GDM1 (cell line): ENCODE measurements at regions not wholly inside any gene's neighbourhood (a gene's known extent, or its start where the extent isn't known, plus 50 kb on each side); places are given as distances from the start of the nearest gene placed in this dataset.

Source experiments
- DNase-seq: peaks from one replicate; lab custom pipeline; 2025; lab: John Stamatoyannopoulos, UW

- no peak for DNase-seq
These were observed 1049.9 kb upstream of the TENM3 start for GRCh38 chr4:181193131-181193930.

GRCh38 chr4:181194096-181194495 lies 1049.1 kb upstream of the TENM3 start:
- no peak for DNase-seq

GRCh38 chr4:181200076-181200475 lies 1043.1 kb upstream of the TENM3 start:
- no peak for DNase-seq

GRCh38 chr4:181202240-181202639 lies 1041.0 kb upstream of the TENM3 start:
- DNase-seq, result no peak

- DNase-seq, result no peak
These were observed 1039.1 kb upstream of the TENM3 start for GRCh38 chr4:181204109-181204508.

- DNase-seq, result no peak
These were observed 1029.7 kb upstream of the TENM3 start for GRCh38 chr4:181213551-181213950.

- DNase-seq, result no peak
These were observed 1026.7 kb upstream of the TENM3 start for GRCh38 chr4:181216501-181216900.

- no peak for DNase-seq
These were observed 1023.3 kb upstream of the TENM3 start for GRCh38 chr4:181219783-181220416.

- no peak for DNase-seq
These were observed 1018.4 kb upstream of the TENM3 start for GRCh38 chr4:181224852-181225251.

- DNase-seq, result no peak
These were observed 1017.5 kb upstream of the TENM3 start for GRCh38 chr4:181225616-181226261.

GRCh38 chr4:181234951-181235680 lies 1008.1 kb upstream of the TENM3 start:
- no peak for DNase-seq

- no peak for DNase-seq
These were observed 997.9 kb upstream of the TENM3 start for GRCh38 chr4:181245326-181245725.

- DNase-seq, result no peak
These were observed 994.2 kb upstream of the TENM3 start for GRCh38 chr4:181249031-181249430.

GRCh38 chr4:181254771-181255170 lies 988.4 kb upstream of the TENM3 start:
- no peak for DNase-seq

GRCh38 chr4:181258569-181258968 lies 984.6 kb upstream of the TENM3 start:
- no peak for DNase-seq

- DNase-seq, result no peak
These were observed 984.0 kb upstream of the TENM3 start for GRCh38 chr4:181259081-181259709.

GRCh38 chr4:181261279-181261678 lies 981.9 kb upstream of the TENM3 start:
- DNase-seq, result no peak

- no peak for DNase-seq
These were observed 978.3 kb upstream of the TENM3 start for GRCh38 chr4:181264893-181265292.

- DNase-seq, result no peak
These were observed 977.8 kb upstream of the TENM3 start for GRCh38 chr4:181265370-181265769.

- no peak for DNase-seq
These were observed 972.0 kb upstream of the TENM3 start for GRCh38 chr4:181271116-181271640.

- no peak for DNase-seq
These were observed 970.8 kb upstream of the TENM3 start for GRCh38 chr4:181272422-181272821.

GRCh38 chr4:181278941-181279340 lies 964.3 kb upstream of the TENM3 start:
- DNase-seq, result no peak
